ENCODE measurements at regions not wholly inside any gene's neighbourhood (a gene's known extent, or its start where the extent isn't known, plus 50 kb on each side); places are given as distances from the start of the nearest gene placed in this dataset.

- H3K27ac Mint-ChIP-seq = no peak overlapping the region
- no peaks in the 10 kb centered on the region for H3F3A ChIP-seq (replicated peaks; ENCODE audit: low read depth)
- peaks cover 10% of the 10 kb centered on the region for H3K4me1 Mint-ChIP-seq
- H3K36me3 ChIP-seq (ENCODE audit: insufficient read depth) = no peaks in the 10 kb centered on the region
- H3K27ac ChIP-seq (ENCODE audit: low read depth) = no peak overlapping the region
- H3K4me2 ChIP-seq = no peak overlapping the region
- H3K4me3 ChIP-seq = no peak overlapping the region
- TF ChIP-seq ZNF462 (CRISPR knock-in tag; IDR thresholded peaks at IDR 0.05) = no peak
- no peak for TF ChIP-seq NANOG (IDR thresholded peaks at IDR 0.05; ENCODE audit: borderline replicate concordance)
- TF ChIP-seq ZNF114 (CRISPR knock-in tag; IDR thresholded peaks at IDR 0.05) = no peak
- no peak for TF ChIP-seq JUNB (IDR thresholded peaks at IDR 0.05; ENCODE audit: unreplicated experiment)
- TF ChIP-seq POLR2AphosphoS5 (IDR thresholded peaks at IDR 0.05; ENCODE audit: low read depth) = no peak
- TF ChIP-seq ZNF331 (CRISPR knock-in tag; IDR thresholded peaks at IDR 0.05; ENCODE audit: low read depth) = no peak
- no peak for TF ChIP-seq ETS1 (IDR thresholded peaks at IDR 0.05)
- H3K36me3 Mint-ChIP-seq (ENCODE audit: low read depth) = no peaks in the 10 kb centered on the region
- ATAC-seq (no peak), DNase-seq (ENCODE audit: low spot score) (no peak)
- H3K27me3 Mint-ChIP-seq (ENCODE audit: insufficient read depth, low read depth, poor library complexity) = peaks cover 4% of the 10 kb centered on the region
- 0 out of 2 replicates have a peak, but pooled peaks cover 3% of the 10 kb centered on the region for H3K4me1 ChIP-seq (ENCODE audit: insufficient read depth)
- no peaks in the 10 kb centered on the region for H4K20me1 ChIP-seq (replicated peaks; ENCODE audit: insufficient read depth)
- H3K4me3 Mint-ChIP-seq = no peak overlapping the region
- H3K79me2 ChIP-seq (replicated peaks; ENCODE audit: insufficient read depth) = no peaks in the 10 kb centered on the region
- H3K9me3 Mint-ChIP-seq = no peaks in the 10 kb centered on the region; the same call in 2 of the 3 replicates
- no peak overlapping the region for H2AFZ ChIP-seq
- H3K27me3 ChIP-seq (ENCODE audit: insufficient read depth) = no peaks in the 10 kb centered on the region
- H3K9me2 ChIP-seq (ENCODE audit: insufficient read depth) = peaks cover 14% of the 10 kb centered on the region; the same call in 1 of the 2 replicates
Observed at GRCh38 chr5:17879276-17879675, 245.0 kb downstream of the TAF11L14 start.
